Neural cell (in vitro differentiated cells): ENCODE measurements at regions not wholly inside any gene's neighbourhood (a gene's known extent, or its start where the extent isn't known, plus 50 kb on each side); places are given as distances from the start of the nearest gene placed in this dataset.

ENCODE experiments used
- H2AFZ ChIP-seq: fragments of 200-600, 300-800 bp; sonication (generic), shearing (Covaris generic); 2 replicates; pipeline ENCODE4 v1.6.0; 2014; ENCODE audit warnings: low read depth, mild to moderate bottlenecking, antibody characterized with exemption, low read length, moderate library complexity
- H3F3A ChIP-seq: fragments of 200-600 bp; shearing (Covaris generic); 2 replicates; pipeline ENCODE4 v1.6.1; 2016; ENCODE audit warnings: mild to moderate bottlenecking, moderate library complexity, mixed read lengths, antibody characterized with exemption, low read length; ENCODE audit not compliant: insufficient read depth, poor library complexity, severe bottlenecking
- H3K27ac ChIP-seq: fragments of 200-600, 300-800 bp; sonication (generic), shearing (Covaris generic); 2 replicates; pipeline ENCODE4 v1.5.1; 2014; ENCODE audit warnings: mild to moderate bottlenecking, low read length, moderate library complexity
- H3K27me3 ChIP-seq: fragments of 300-800, 200-600 bp; sonication (generic), shearing (Covaris generic); 2 replicates; pipeline ENCODE4 v1.6.0; 2014; ENCODE audit warnings: mild to moderate bottlenecking, low read depth, low read length, moderate library complexity; ENCODE audit not compliant: insufficient read depth
- H3K36me3 ChIP-seq: fragments of 300-800, 200-600 bp; sonication (generic), shearing (Covaris generic); 2 replicates; pipeline ENCODE4 v1.5.1; 2014; ENCODE audit warnings: mild to moderate bottlenecking, antibody characterized with exemption, low read length, moderate library complexity; ENCODE audit not compliant: insufficient read depth
- H3K4me2 ChIP-seq: fragments of 300-800, 200-600 bp; sonication (generic), shearing (Covaris generic); 2 replicates; pipeline ENCODE4 v1.6.0; 2014; ENCODE audit warnings: mild to moderate bottlenecking, low read length
- H3K4me3 ChIP-seq: fragments of 300-800, 200-600 bp; sonication (generic), shearing (Covaris generic); 2 replicates; pipeline ENCODE4 v1.5.1; 2014; ENCODE audit warnings: mild to moderate bottlenecking, low read length, moderate library complexity
- H3K79me2 ChIP-seq: fragments of 200-600 bp; shearing (Covaris generic); replicated peaks from 2 replicates; pipeline ENCODE4 v1.6.0; 2014; ENCODE audit warnings: mild to moderate bottlenecking, low read length, moderate library complexity; ENCODE audit not compliant: insufficient read depth
- H3K9ac ChIP-seq: fragments of 300-800, 200-600 bp; sonication (generic), shearing (Covaris generic); 2 replicates; pipeline ENCODE4 v1.6.1; 2016; ENCODE audit warnings: mild to moderate bottlenecking, low read length, mixed read lengths
- H3K9me2 ChIP-seq: fragments of 200-600 bp; shearing (Covaris generic); 2 replicates; pipeline ENCODE4 v1.6.1; 2016; ENCODE audit warnings: mild to moderate bottlenecking, low read length, mixed read lengths; ENCODE audit not compliant: insufficient read depth
- H3K9me3 ChIP-seq: fragments of 200-600, 300-800 bp; sonication (generic), shearing (Covaris generic); 2 replicates; pipeline ENCODE4 v1.6.1; 2016; ENCODE audit warnings: mild to moderate bottlenecking, mixed run types, low read length, moderate library complexity, mixed read lengths
- H4K20me1 ChIP-seq: fragments of 200-600 bp; shearing (Covaris generic); 2 replicates; pipeline ENCODE4 v1.6.1; 2016; ENCODE audit warnings: mild to moderate bottlenecking, mixed run types; ENCODE audit not compliant: insufficient read depth
- CTCF ChIP-seq: fragments of 450-650 bp; IDR thresholded peaks from 2 replicates; pipeline ENCODE4 v1.5.1; 2014; ENCODE audit warnings: antibody characterized with exemption, mild to moderate bottlenecking, moderate library complexity; ENCODE audit not compliant: poor library complexity, severe bottlenecking
- EP300 ChIP-seq: fragments of 450-650 bp; conservative IDR thresholded peaks from 2 replicates; pipeline ENCODE4 v1.6.1; 2014; ENCODE audit warnings: antibody characterized with exemption, mild to moderate bottlenecking, moderate library complexity; ENCODE audit not compliant: poor library complexity, severe bottlenecking
- EZH2 ChIP-seq: fragments of 200-600, 300-800 bp; shearing (Covaris generic), sonication (generic); IDR thresholded peaks from 2 replicates; pipeline ENCODE4 v1.6.1; 2014; ENCODE audit warnings: antibody characterized with exemption, low read length, borderline replicate concordance, mild to moderate bottlenecking; ENCODE audit not compliant: insufficient read depth, poor library complexity, severe bottlenecking
- MXI1 ChIP-seq: fragments of 450-650 bp; conservative IDR thresholded peaks from 2 replicates; pipeline ENCODE4 v1.6.1; 2014; ENCODE audit warnings: antibody characterized with exemption, mild to moderate bottlenecking; ENCODE audit not compliant: poor library complexity, severe bottlenecking
- POLR2AphosphoS5 ChIP-seq: IDR thresholded peaks from 2 replicates; pipeline ENCODE4 v1.6.1; 2012
- RAD21 ChIP-seq: fragments of 450-650 bp; conservative IDR thresholded peaks from 2 replicates; pipeline ENCODE4 v1.6.1; 2014; ENCODE audit warnings: antibody characterized with exemption, mild to moderate bottlenecking, moderate library complexity
- REST ChIP-seq: IDR thresholded peaks from 2 replicates; pipeline ENCODE4 v1.6.1; 2012; ENCODE audit warnings: borderline replicate concordance
- SMC3 ChIP-seq: fragments of 450-650 bp; conservative IDR thresholded peaks from 2 replicates; pipeline ENCODE4 v1.6.1; 2014; ENCODE audit warnings: antibody characterized with exemption, mild to moderate bottlenecking, moderate library complexity; ENCODE audit not compliant: poor library complexity
- TAF1 ChIP-seq: IDR thresholded peaks from 2 replicates; pipeline ENCODE4 v1.6.1; 2012; ENCODE audit warnings: low read depth

GRCh38 chr21:15568516-15568915 is 161.3 kb upstream of the USP25 start:
- Histone ChIP-seq H3K9ac (no peak overlapping the region), H3K9me3 (no peaks in the 10 kb centered on the region), H3K4me2 (no peak overlapping the region), H2AFZ (no peak overlapping the region), H3K27me3 (no peaks in the 10 kb centered on the region), H3K9me2 (no peaks in the 10 kb centered on the region), H4K20me1 (no peaks in the 10 kb centered on the region), H3K4me3 (no peak overlapping the region), H3K27ac (no peak overlapping the region), H3K79me2 (no peaks in the 10 kb centered on the region), H3K36me3 (no peaks in the 10 kb centered on the region), H3F3A (no peaks in the 10 kb centered on the region)
- TF ChIP-seq EP300, result no peak
- no peak for TF ChIP-seq MXI1
- no peak for TF ChIP-seq RAD21
- no peak for TF ChIP-seq TAF1
- no peak for TF ChIP-seq REST
- TF ChIP-seq POLR2AphosphoS5, result no peak
- no peak for TF ChIP-seq CTCF
- TF ChIP-seq SMC3, result no peak
- no peak for TF ChIP-seq EZH2

- H3K79me2 ChIP-seq, result no peaks in the 10 kb centered on the region
Observed at GRCh38 chr21:15586752-15587427, 142.9 kb upstream of the USP25 start.

More at GRCh38 chr21:15586752-15587427, 142.9 kb upstream of the USP25 start:
- no peak for TF ChIP-seq SMC3
- TF ChIP-seq TAF1, result no peak
- TF ChIP-seq MXI1, result no peak
- no peak for TF ChIP-seq POLR2AphosphoS5
- no peaks in the 10 kb centered on the region for H3F3A ChIP-seq
- H3K9me2 ChIP-seq, result no peaks in the 10 kb centered on the region
- H3K9me3 ChIP-seq, result no peaks in the 10 kb centered on the region
- no peak overlapping the region for H3K9ac ChIP-seq
- no peaks in the 10 kb centered on the region for H3K27me3 ChIP-seq
- H2AFZ ChIP-seq, result no peak overlapping the region
- no peak overlapping the region for H3K4me2 ChIP-seq
- H4K20me1 ChIP-seq, result no peaks in the 10 kb centered on the region
- H3K36me3 ChIP-seq, result no peaks in the 10 kb centered on the region
- H3K27ac ChIP-seq, result no peak overlapping the region
- no peak overlapping the region for H3K4me3 ChIP-seq
